ENCODE measurements at regions not wholly inside any gene's neighbourhood (a gene's known extent, or its start where the extent isn't known, plus 50 kb on each side); places are given as distances from the start of the nearest gene placed in this dataset.
"Not testable (repeated sequence)": the region's sequence is repeated elsewhere in the genome, so short reads cannot be mapped to it uniquely, and the experiment has no call there.

GRCh38 chr17:53463363-53463762 lies 359.4 kb upstream of the KIF2B start:
- no peak overlapping the region for H3K4me3 ChIP-seq (ENCODE audit: low read depth, low read length)
- ChIA-PET POLR2A (no interaction called here), CTCF (no interaction called here)

GRCh38 chr17:53462393-53462811 lies 360.3 kb upstream of the KIF2B start:
- DNase-seq (ENCODE audit: low read depth, low spot score) = no peak
- no peak overlapping the region for H3K4me3 ChIP-seq (ENCODE audit: low read depth, low read length)
- no peak for TF ChIP-seq CTCF (IDR thresholded peaks at IDR 0.05; ENCODE audit: insufficient read depth, low read length, missing control alignments)
- CTCF ChIA-PET = no interaction called here
- POLR2A ChIA-PET = no interaction called here

More at GRCh38 chr17:53463363-53463762, 359.4 kb upstream of the KIF2B start:
- no peak for TF ChIP-seq CTCF (IDR thresholded peaks at IDR 0.05; ENCODE audit: insufficient read depth, low read length, missing control alignments)
- DNase-seq (ENCODE audit: low read depth, low spot score) = no peak

- POLR2A ChIA-PET; DNase-seq (ENCODE audit: low read depth, low spot score); H3K4me3 ChIP-seq (ENCODE audit: low read depth, low read length); CTCF ChIA-PET: not testable (repeated sequence)
Observed at GRCh38 chr17:53455943-53456342, 366.8 kb upstream of the KIF2B start.

GRCh38 chr17:53454337-53454736 lies 368.4 kb upstream of the KIF2B start:
- ChIA-PET POLR2A (no interaction called here), CTCF (no interaction called here)
- no peak overlapping the region for H3K4me3 ChIP-seq (ENCODE audit: low read depth, low read length)
- no peak for DNase-seq (ENCODE audit: low read depth, low spot score)
- no peak for TF ChIP-seq CTCF (IDR thresholded peaks at IDR 0.05; ENCODE audit: insufficient read depth, low read length, missing control alignments)

GRCh38 chr17:53449324-53449723 lies 373.4 kb upstream of the KIF2B start:
- TF ChIP-seq CTCF (IDR thresholded peaks at IDR 0.05; ENCODE audit: insufficient read depth, low read length, missing control alignments) = no peak
- H3K4me3 ChIP-seq (ENCODE audit: low read depth, low read length) = no peak overlapping the region
- DNase-seq (ENCODE audit: low read depth, low spot score) = no peak
- CTCF ChIA-PET = no interaction called here
- POLR2A ChIA-PET = no interaction called here

- TF ChIP-seq CTCF (IDR thresholded peaks at IDR 0.05; ENCODE audit: insufficient read depth, low read length, missing control alignments) = no peak
- CTCF ChIA-PET = no interaction called here
- POLR2A ChIA-PET = no interaction called here
- no peak for DNase-seq (ENCODE audit: low read depth, low spot score)
- H3K4me3 ChIP-seq (ENCODE audit: low read depth, low read length) = no peak overlapping the region
Observed at GRCh38 chr17:53428913-53429312, 393.8 kb upstream of the KIF2B start.

- DNase-seq (ENCODE audit: low read depth, low spot score) = no peak
- POLR2A ChIA-PET = no interaction called here
- CTCF ChIA-PET = no interaction called here
- no peak overlapping the region for H3K4me3 ChIP-seq (ENCODE audit: low read depth, low read length)
- TF ChIP-seq CTCF (IDR thresholded peaks at IDR 0.05; ENCODE audit: insufficient read depth, low read length, missing control alignments) = no peak
Observed at GRCh38 chr17:53426505-53426904, 396.2 kb upstream of the KIF2B start.

Measured in AG04449 (cell line).